Adipose tissue (tissue), 3 donors: ENCODE measurements at regions not wholly inside any gene's neighbourhood (a gene's known extent, or its start where the extent isn't known, plus 50 kb on each side); places are given as distances from the start of the nearest gene placed in this dataset.

Source experiments
- H3K27ac ChIP-seq: one replicate; pipeline ENCODE4 v1.5.1; 2013; ENCODE audit warnings: low read depth, low read length
- WGBS, 3 donors: extraction: QIAGEN DNeasy Blood & Tissue Kit; methylation state at CpG; one replicate each; pipeline ENCODE4 v1.1.7; 2013; 5-methylcytosine and 5-hydroxymethylcytosine counted together
- donor health status: healthy with polysubstance abuse.
- donor health status: Bipolar disorder and iron deficiency.
- donor health status: healthy.

- 86 to 93% (median 93%) methylated on average over 3 of the region's 3 CpGs for WGBS, 3 donors
Measured at GRCh38 chr10:43901302-43901701, 252.6 kb upstream of the ZNF32 start.

GRCh38 chr10:43900571-43900970 lies 251.9 kb upstream of the ZNF32 start:
- H3K27ac ChIP-seq, result no peak overlapping the region
- 89 to 92% (median 91%) methylated on average over 6 of the region's 6 CpGs for WGBS, 3 donors

More at GRCh38 chr10:43901302-43901701, 252.6 kb upstream of the ZNF32 start:
- no peak overlapping the region for H3K27ac ChIP-seq

GRCh38 chr10:43899224-43899959 lies 250.7 kb upstream of the ZNF32 start:
- H3K27ac ChIP-seq, result no peak overlapping the region

GRCh38 chr10:43898592-43898991 lies 249.9 kb upstream of the ZNF32 start:
- WGBS, 3 donors, result 88 to 92% (median 90%) methylated on average over 4 of the region's 4 CpGs

More at GRCh38 chr10:43899224-43899959, 250.7 kb upstream of the ZNF32 start:
- WGBS, 3 donors, result 37 to 60% (median 39%) methylated on average over 7 of the region's 7 CpGs

GRCh38 chr10:43897765-43898419 lies 249.2 kb upstream of the ZNF32 start:
- no peak overlapping the region for H3K27ac ChIP-seq
- WGBS, 3 donors, result 84 to 89% (median 86%) methylated on average over 9 of the region's 9 CpGs

More at GRCh38 chr10:43898592-43898991, 249.9 kb upstream of the ZNF32 start:
- H3K27ac ChIP-seq, result no peak overlapping the region

GRCh38 chr10:43892062-43892770 lies 243.5 kb upstream of the ZNF32 start:
- WGBS, 3 donors, result 69 to 80% (median 74%) methylated on average over 6 of the region's 6 CpGs
- no peak overlapping the region for H3K27ac ChIP-seq

GRCh38 chr10:43891241-43891640 lies 242.6 kb upstream of the ZNF32 start:
- no peak overlapping the region for H3K27ac ChIP-seq

GRCh38 chr10:43890124-43890523 lies 241.4 kb upstream of the ZNF32 start:
- H3K27ac ChIP-seq, result no peak overlapping the region
- 64 to 71% (median 71%) methylated on average over 2 of the region's 2 CpGs for WGBS, 3 donors

- no peak overlapping the region for H3K27ac ChIP-seq
- 45 to 75% (median 56%) methylated on average over 3 of the region's 3 CpGs for WGBS, 3 donors
Measured at GRCh38 chr10:43888586-43888985, 239.9 kb upstream of the ZNF32 start.

- WGBS, 3 donors, result 53 to 90% (median 87%) methylated on average over 2 of the region's 2 CpGs
- no peak overlapping the region for H3K27ac ChIP-seq
Measured at GRCh38 chr10:43885842-43886241, 237.2 kb upstream of the ZNF32 start.

GRCh38 chr10:43885252-43885651 lies 236.6 kb upstream of the ZNF32 start:
- no peak overlapping the region for H3K27ac ChIP-seq
- WGBS, 3 donors, result 91 to 94% (median 94%) methylated on average over 5 of the region's 5 CpGs

- WGBS, 3 donors, result 83 to 89% (median 87%) methylated on average over 8 of the region's 8 CpGs
Measured at GRCh38 chr10:43884501-43885105, 235.9 kb upstream of the ZNF32 start.

GRCh38 chr10:43882711-43883110 lies 234.0 kb upstream of the ZNF32 start:
- no peak overlapping the region for H3K27ac ChIP-seq
- 74 to 89% (median 76%) methylated on average over 2 of the region's 2 CpGs for WGBS, 3 donors

More at GRCh38 chr10:43884501-43885105, 235.9 kb upstream of the ZNF32 start:
- no peak overlapping the region for H3K27ac ChIP-seq

GRCh38 chr10:43881657-43882056 lies 233.0 kb upstream of the ZNF32 start:
- no peak overlapping the region for H3K27ac ChIP-seq
- WGBS, 3 donors, result 94 to 98% (median 95%) methylated on average over 2 of the region's 2 CpGs

GRCh38 chr10:43880160-43880559 lies 231.5 kb upstream of the ZNF32 start:
- WGBS, 3 donors, result 54 to 78% (median 56%) methylated on average over 8 of the region's 8 CpGs
- H3K27ac ChIP-seq, result no peak overlapping the region

- no peak overlapping the region for H3K27ac ChIP-seq
- WGBS, 3 donors, result 78 to 88% (median 83%) methylated on average over 12 of the region's 12 CpGs
Measured at GRCh38 chr10:43879742-43880141, 231.1 kb upstream of the ZNF32 start.

- no peak overlapping the region for H3K27ac ChIP-seq
- WGBS, 3 donors, result 85 to 90% (median 88%) methylated on average over 7 of the region's 7 CpGs
Measured at GRCh38 chr10:43879162-43879561, 230.5 kb upstream of the ZNF32 start.

GRCh38 chr10:43878386-43878785 lies 229.7 kb upstream of the ZNF32 start:
- 38 to 71% (median 40%) methylated on average over 10 of the region's 10 CpGs for WGBS, 3 donors
- no peak overlapping the region for H3K27ac ChIP-seq

- no peak overlapping the region for H3K27ac ChIP-seq
- 92 to 96% (median 96%) methylated on average over 7 of the region's 7 CpGs for WGBS, 3 donors
Measured at GRCh38 chr10:43876976-43877375, 228.3 kb upstream of the ZNF32 start.
